GM10248 (cell line): ENCODE measurements at regions not wholly inside any gene's neighbourhood (a gene's known extent, or its start where the extent isn't known, plus 50 kb on each side); places are given as distances from the start of the nearest gene placed in this dataset.

Experiments used
- CTCF ChIA-PET: fragments of 300-600 bp; sonication (Branson Sonifier 250); formaldehyde crosslinking; extraction: SDS; loops from one replicate; lab custom pipeline; 2021; ENCODE audit warnings: antibody characterized with exemption; lab: Yijun Ruan, JAX
- POLR2A ChIA-PET: fragments of 350-650 bp; sonication (Branson Sonifier 250); formaldehyde crosslinking; extraction: SDS; loops from one replicate; lab custom pipeline; 2020; ENCODE audit warnings: antibody characterized with exemption; lab: Yijun Ruan, JAX
- DNase-seq: peaks from one replicate; pipeline ENCODE4 v3.0.0; 2012; ENCODE audit errors: extremely low spot score
- CTCF ChIP-seq: IDR thresholded peaks from 2 replicates; pipeline ENCODE4 v1.5.1; 2012; ENCODE audit warnings: mild to moderate bottlenecking, low read depth; ENCODE audit errors: extremely low read depth, missing control alignments, control extremely low read depth

- CTCF ChIA-PET: interaction anchor here (1.0 to 1.4 kb wide), 3 partner anchors 16 to 44 kb away, joined by 3 to 4 read pairs (median 3); no protein-coding TSS in a partner anchor
Observed at GRCh38 chr11:95404370-95404769, 173.4 kb upstream of the SESN3 start.

GRCh38 chr11:95398437-95399112 lies 167.6 kb upstream of the SESN3 start:
- no peak for TF ChIP-seq CTCF
- no peak for DNase-seq
- POLR2A ChIA-PET: no interaction called here
- CTCF ChIA-PET: no interaction called here

More at GRCh38 chr11:95404370-95404769, 173.4 kb upstream of the SESN3 start:
- no peak for TF ChIP-seq CTCF
- POLR2A ChIA-PET: no interaction called here
- no peak for DNase-seq

GRCh38 chr11:95392644-95393043 lies 161.6 kb upstream of the SESN3 start:
- ChIA-PET POLR2A (no interaction called here), CTCF (no interaction called here)
- no peak for DNase-seq

GRCh38 chr11:95389427-95389826 lies 158.4 kb upstream of the SESN3 start:
- no peak for DNase-seq
- TF ChIP-seq CTCF: no peak
- ChIA-PET CTCF (interaction anchor here (0.8 to 1.8 kb wide), 2 partner anchors 14 to 316 kb away, joined by 3 to 4 read pairs; no protein-coding TSS in a partner anchor), POLR2A (no interaction called here)

More at GRCh38 chr11:95392644-95393043, 161.6 kb upstream of the SESN3 start:
- no peak for TF ChIP-seq CTCF

GRCh38 chr11:95388086-95388485 lies 157.1 kb upstream of the SESN3 start:
- CTCF ChIA-PET: no interaction called here
- no peak for DNase-seq
- POLR2A ChIA-PET: no interaction called here
- no peak for TF ChIP-seq CTCF

- no peak for TF ChIP-seq CTCF
- POLR2A ChIA-PET: no interaction called here
- DNase-seq: no peak
- CTCF ChIA-PET: interaction anchor here (0.5 kb wide), 1 partner anchor 186 kb away, joined by 3 read pairs; no protein-coding TSS in a partner anchor
Observed at GRCh38 chr11:95387325-95387724, 156.3 kb upstream of the SESN3 start.

GRCh38 chr11:95385577-95385976 lies 154.6 kb upstream of the SESN3 start:
- ChIA-PET CTCF (no interaction called here), POLR2A (no interaction called here)
- no peak for TF ChIP-seq CTCF
- DNase-seq: no peak
